ENCODE measurements at regions not wholly inside any gene's neighbourhood (a gene's known extent, or its start where the extent isn't known, plus 50 kb on each side); places are given as distances from the start of the nearest gene placed in this dataset.

DNA sequence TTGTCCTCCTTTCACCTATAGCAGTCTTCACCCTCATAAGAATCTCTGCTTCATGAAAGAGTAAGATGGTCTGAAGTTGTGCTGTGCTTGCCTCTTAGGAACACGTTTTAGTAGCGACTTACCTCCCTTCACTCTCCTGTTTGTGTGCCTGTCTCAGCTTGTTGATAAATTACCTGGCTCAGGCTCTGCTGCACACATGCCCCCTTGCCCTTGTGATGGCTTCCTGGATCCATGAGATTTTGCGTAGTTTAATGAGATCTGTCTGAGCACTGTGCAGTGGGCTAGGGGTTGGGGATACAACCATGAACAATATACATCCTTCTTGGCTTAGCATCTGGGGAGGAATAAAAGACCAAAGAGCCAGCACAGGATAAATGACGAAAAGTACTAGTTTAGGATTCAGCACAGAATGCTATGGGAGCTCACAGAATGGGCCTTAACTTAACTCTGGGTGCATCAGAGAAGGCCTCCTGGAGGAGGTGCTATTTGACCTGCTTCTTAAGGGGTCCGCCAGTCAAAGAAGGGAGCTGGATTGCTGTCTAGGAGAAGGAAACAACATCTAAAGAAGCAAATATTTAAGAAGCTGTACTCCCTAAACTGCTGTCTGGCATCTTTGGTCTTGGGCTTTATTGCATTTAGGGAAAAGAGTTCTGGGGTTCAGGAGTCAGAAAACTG is 175.7 kb upstream of the PLXNA2 start:
- DNase-seq (ENCODE audit: low read depth, low spot score) = no peak

DNA sequence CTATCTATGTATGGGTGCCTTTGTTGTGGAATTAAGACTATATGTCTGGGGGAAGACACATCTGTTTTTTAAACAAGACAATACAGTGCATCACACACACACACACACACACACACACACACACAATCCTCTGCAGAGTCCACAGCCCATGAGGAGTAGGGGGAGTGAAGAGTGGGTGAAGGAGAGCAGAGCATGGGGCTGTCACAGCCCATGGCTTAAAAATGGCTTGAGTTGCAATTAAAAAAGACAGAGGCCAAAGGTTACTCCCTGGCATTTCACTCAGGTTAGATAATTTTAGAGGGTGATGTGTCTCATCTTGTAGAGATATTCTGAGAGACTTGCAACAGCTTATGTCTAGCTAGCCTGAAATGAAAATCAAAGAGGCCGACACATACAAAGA is 176.5 kb upstream of the PLXNA2 start:
- DNase-seq (ENCODE audit: low read depth, low spot score) = no peak

DNA sequence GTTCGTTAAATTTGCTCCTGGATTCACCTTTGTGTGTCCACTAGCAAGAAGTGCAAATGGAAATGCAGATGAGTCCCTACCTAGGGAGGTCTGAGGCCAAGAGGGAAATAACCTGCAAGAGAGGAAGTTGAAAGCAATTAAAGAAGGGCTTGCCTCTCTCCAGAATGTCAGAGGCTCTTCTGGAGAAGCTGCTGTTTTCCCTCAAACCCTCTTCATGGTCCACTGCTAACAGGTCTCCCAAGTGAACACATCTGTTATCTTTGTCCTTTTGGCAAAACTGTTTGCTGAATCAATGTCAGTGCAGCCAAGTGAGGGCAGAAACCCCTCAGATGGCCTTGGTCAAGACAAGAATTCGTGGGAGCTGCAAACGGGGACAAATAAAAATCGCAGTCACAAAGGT is 177.3 kb upstream of the PLXNA2 start:
- DNase-seq (ENCODE audit: low read depth, low spot score) = no peak

DNA sequence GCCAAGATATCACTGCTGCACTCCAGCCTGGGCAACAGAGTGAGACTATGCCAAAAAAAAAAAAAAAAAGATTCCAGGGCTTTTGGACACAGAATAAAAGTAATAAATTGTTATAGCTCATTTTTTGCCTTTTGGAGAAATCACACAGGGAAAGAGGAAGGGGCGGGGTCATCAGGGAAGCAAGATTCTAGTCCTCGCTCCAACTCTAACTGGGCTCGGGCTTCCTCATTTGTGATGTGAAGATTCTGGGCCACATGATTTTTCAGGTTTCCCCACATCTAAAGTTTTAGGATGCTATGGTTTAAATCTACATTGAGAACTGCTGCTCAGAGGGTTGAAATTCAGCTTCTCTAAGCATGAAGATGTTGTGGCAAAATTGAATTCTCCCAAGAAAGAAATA is 179.3 kb upstream of the PLXNA2 start:
- DNase-seq (ENCODE audit: low read depth, low spot score) = no peak

DNA sequence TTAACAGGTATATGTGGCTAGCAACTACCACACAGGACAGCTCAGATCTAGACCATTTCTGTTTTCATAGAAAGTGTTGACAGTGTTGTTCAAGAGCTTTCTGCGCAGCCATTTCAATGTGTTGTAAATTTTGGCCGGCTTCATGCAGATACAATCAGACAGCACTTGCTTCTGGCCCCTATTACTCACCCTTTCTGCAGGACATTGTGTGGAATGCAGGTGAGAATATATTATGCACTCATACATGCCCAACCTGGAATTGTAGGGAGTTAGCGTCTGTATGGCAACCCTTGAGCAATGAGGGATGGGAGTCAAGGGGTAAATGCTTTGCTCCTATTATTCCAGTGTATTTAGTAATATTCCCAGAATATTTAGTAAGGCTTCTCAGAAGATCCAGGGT is 180.9 kb upstream of the PLXNA2 start:
- DNase-seq (ENCODE audit: low read depth, low spot score) = no peak

DNA sequence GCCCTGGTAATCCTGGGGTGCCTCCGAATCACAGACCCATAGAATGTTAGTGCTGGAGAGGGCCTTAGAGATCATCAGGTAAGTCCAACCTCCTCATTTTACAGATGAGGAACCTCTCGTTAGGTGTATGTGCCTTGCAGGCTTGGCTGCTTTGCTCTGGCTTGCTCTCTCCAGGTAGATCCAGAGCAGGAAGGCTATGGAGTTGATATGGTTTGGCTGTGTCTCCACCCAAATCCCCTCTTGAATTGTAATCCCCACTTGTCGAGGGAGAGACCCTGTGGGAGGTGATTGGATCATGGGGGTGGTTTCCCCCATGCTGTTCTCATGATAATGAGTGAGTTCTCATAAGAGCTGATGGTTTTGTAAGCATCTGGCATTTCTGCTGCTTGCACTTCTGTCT is 186.0 kb upstream of the PLXNA2 start:
- no peak for DNase-seq (ENCODE audit: low read depth, low spot score)

DNA sequence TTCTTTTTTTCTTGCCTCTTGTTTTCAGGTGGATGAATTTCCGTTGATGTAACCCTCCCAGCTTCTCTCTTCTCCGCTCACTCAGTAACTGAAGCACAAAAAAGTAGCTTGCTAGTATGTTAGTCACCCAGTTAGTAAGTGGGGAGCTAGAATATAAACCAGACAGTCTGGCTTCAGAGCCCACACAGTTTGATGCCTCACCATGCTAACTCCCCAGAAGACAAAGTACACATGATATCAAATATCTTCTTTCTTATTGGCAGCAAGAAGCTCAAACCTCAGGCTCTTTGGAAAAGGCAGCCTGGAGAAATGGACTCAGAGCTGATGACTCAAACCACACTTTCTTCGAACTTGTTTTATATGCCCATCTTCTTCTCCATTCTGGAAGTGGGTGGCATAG is 187.5 kb upstream of the PLXNA2 start:
- DNase-seq (ENCODE audit: low read depth, low spot score) = no peak

DNA sequence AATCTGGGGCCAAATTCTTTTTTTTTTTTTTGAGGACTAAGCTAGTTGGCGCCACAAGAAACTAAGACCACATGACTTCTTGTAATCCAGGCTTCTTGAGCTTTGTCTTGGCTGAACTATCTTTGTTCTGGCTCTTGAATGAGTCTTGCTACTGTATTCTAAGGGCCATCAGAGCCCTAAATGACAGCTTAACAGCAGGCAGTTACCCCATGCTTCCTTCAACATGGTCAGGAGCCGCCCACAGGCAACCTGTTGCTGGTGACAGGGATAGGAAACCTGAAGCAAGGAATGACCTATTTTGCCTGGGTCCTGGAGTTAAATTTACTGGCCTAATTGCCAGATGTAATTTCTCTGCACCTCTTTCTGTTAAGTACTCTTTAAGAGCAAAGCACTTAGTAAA is 188.2 kb upstream of the PLXNA2 start:
- DNase-seq (ENCODE audit: low read depth, low spot score) = no peak

DNA sequence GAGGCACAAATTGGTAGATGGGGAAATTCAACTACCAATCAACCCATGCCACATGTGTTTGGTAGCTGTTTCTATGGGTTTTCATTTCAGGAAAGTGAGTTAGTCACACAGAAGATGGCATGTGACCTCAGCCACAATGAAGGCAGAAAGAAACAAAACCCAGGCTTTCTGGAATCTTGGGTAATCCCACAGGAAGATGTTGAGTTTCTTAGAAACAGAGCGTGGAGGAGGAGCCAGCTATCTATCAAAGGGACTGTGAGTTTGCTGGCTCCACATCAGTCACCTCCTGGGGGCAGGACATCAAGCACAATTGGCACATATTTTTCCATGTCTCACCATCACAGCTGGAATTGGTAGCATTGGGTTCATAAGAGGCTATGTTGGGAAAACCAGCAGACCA is 188.9 kb upstream of the PLXNA2 start:
- no peak for DNase-seq (ENCODE audit: low read depth, low spot score)

DNA sequence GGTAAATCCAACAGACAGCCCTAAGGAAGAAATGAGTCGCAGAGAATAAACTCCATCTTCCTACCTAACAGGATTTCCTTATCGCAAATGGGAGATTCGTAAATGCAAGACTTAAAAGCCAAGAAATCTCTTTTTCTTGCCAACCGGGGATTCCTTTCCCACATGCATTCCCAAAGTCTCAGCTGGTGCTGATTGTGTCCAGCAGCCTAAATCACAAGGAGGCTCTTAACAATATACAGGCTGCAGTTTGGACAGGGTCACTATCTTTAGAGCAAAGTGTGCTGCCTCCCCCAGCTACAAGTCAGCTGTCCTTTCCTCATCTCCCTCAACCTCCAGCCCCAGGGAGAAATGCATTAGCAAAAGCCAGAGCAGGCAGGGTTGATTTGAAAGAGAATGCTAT is 189.8 kb upstream of the PLXNA2 start:
- no peak for DNase-seq (ENCODE audit: low read depth, low spot score)

DNA sequence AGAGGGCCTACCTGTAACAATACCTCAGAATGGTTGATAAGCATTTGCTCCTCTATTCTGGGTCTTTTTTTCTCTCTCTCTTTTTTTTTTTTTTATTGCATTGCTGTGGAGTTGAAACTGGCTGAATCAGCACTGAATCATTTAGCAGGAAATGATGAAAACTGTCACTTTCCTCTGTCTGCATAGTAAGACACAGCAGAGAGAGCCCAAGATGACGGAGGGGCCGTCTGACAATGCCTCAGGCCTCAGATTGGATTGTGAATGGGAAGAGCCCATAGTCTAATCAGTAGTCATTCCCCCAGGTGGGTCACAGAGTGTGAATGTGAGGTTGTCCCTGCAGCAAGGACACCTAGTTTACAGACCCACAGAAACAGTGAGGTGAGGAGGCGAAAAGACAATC is 193.2 kb upstream of the PLXNA2 start:
- no peak for DNase-seq (ENCODE audit: low read depth, low spot score)

DNA sequence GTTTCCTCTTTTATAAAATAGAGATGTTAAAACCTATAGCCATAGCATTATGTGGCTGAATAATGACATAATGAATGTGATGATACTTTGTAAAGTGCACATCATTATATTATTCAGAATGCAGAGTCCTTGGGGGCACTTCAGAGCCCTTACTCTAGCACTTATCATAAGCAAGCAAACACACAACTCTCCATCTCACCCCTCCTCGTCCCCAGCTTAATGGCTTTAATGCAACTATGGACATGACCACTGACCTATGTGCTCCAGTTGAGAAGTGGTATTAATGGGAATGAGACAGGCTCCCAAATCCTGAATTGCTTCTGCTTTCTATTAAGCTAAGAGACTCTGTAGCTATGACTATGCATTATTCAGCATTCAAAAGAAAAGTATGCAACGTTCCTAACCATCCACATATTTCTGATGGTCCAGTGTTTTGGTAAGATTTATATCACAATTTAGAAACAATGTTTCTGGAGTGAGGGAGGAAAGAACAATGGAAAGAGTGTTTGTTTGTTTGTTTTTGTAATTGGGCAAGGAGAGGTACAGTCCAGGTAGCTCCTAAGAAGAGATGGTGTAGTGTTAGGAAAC is 194.0 kb upstream of the PLXNA2 start:
- DNase-seq (ENCODE audit: low read depth, low spot score) = no peak

DNA sequence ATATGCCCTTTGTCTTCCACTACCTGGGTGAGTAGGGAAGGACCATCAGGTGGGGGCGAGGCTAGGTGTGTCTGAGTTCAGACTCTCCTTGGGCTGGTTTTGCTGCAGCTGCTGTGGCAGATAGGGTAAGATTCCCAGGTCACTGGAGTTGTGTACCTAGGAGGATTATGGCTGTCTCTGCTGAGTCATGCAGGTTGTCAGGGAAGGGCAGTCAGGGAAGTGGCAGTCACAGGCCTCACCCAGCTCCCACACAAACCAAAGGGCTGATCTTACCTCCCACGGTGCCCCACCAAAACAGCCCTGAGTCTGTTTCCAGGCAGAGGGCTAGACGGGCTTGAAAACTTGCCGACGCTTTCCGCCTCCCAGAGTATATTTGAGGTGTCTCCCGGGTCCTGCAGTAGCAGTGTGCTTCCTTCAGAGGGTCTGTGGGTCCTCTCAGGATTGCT is 201.6 kb upstream of the PLXNA2 start:
- DNase-seq (ENCODE audit: low read depth, low spot score) = no peak

DNA sequence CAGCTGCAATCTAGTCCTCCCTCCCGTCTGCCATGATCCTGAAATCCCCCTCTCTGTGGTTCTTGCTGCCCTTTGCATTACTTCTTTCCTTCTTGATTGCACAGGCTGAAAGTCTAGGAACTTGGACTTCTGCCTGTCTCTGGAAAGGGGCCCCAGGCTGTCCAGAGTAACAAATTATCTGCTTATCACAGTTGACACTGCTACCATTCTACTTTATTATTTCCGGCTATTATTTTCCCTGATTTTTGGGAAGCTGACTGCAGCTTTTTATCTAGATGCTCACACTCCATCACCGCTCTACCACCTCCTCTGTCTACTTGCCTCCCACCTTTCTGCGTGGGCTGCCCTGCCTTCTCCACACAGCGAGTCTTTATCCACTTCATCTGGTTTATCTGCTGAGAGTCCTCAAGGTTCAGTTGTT is 202.1 kb upstream of the PLXNA2 start:
- DNase-seq (ENCODE audit: low read depth, low spot score) = no peak

DNA sequence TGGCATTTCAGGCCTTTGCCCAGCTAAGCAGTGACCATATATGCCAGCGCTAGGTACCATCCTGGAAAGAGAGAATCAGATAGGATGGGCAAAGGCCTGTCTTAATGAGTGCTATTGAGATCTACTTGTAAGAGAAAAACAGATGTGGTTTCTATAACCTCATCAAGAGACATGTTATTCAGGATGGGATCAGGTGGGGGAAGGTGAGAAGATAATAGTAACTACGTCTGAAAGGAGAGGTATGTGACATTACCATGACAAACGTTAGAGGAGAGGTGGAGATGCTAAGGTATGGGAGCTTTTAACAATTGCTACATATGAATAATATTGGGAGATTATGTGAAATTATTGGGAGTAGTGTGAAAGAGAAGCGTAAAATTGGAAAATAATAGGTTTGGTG is 204.2 kb upstream of the PLXNA2 start:
- no peak for DNase-seq (ENCODE audit: low read depth, low spot score)

DNA sequence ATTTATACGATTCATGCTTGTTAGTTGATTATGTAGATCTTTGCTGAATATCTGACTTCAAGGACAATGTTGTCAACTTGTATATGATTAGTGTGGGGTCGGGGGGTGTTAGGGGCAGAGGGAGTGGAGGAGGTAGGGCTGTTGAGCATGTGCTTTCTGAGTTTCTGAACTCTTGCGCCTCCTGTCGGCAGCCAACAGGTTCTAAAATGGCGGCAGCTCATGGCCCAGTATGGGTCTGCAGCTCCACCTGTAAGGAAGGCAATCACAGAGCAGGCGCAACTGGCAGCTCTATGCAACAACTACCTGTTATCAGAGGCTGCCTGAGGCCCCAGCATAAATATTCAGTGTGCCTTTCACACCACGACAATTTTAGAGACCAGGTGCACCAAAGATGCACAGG is 205.8 kb upstream of the PLXNA2 start:
- DNase-seq (ENCODE audit: low read depth, low spot score) = no peak

DNA sequence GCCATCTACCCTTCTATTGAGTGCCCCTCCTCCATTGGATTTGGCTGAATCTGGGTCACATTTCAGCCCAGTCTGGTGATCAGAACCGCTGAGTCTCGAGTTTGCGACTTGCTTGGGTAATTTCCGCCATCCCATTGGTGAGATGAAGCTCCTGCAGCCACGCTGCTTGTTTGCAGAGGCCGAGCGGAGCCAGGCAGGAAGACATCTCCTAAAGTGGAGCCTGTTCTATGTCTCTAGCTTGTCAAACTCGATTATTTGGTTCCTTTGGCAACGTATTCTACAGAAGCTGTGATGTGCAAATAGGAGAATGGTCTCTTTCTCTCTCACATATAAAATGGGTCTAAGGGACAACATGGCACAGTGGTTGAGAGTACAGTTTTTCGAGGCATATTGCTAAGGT is 206.8 kb upstream of the PLXNA2 start:
- DNase-seq (ENCODE audit: low read depth, low spot score) = no peak

DNA sequence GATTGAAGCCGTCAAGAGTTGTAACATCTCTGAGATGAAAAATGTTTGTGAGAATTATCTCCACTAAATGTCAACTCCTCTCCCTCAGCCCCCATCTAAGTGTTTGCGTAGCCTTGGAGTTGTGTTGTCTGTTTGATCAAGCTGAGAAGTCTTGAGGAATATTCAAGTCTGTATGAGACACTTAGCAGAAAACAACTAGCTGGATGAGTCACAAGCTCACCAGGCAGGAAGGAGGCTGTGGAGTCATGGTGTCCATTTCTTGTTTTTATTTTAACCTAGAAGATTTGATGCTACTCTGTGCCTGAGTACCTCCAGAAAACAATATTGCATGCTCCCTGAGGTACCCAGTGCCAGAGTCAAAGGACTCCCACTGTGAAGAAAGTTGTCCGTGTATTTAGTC is 211.6 kb upstream of the PLXNA2 start:
- DNase-seq (ENCODE audit: low read depth, low spot score) = no peak

DNA sequence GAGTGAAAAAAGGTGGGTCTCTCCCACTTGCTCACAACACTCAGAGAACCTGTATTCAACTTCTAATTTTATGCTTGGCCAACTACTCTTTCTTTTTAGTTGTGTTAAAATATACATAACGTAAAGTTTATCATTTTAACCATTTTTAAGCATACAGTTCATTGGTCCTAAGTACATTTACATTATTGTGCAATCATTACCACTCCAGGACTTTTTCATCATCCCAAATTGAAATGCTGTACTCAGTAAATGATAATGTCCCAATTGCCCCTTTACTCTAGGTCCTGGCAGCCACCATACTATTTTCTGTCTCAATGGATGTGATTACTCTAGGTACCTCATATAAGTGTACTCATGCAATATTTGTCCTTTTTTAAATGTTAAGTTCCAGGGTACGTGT is 212.3 kb upstream of the PLXNA2 start:
- no peak for DNase-seq (ENCODE audit: low read depth, low spot score)

DNA sequence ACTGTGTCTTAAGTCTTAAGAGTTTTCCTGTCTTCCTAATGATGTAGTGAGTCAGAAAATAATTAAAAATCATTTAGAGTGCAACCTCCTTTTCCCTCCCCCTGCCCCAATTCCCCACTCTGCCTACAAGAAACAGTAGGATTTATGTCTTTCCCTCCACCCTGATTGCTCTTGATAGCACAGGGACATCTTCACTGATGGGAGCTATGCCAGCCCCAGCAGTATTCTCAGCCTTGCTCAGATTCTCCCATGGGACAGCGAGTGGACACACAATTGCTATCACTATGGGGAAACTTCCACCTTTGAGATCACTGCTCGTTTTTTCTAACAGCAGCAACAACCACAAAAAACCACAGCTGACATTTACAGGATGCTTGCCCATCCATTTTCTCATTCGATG is 216.6 kb upstream of the PLXNA2 start:
- no peak for DNase-seq (ENCODE audit: low read depth, low spot score)

DNA sequence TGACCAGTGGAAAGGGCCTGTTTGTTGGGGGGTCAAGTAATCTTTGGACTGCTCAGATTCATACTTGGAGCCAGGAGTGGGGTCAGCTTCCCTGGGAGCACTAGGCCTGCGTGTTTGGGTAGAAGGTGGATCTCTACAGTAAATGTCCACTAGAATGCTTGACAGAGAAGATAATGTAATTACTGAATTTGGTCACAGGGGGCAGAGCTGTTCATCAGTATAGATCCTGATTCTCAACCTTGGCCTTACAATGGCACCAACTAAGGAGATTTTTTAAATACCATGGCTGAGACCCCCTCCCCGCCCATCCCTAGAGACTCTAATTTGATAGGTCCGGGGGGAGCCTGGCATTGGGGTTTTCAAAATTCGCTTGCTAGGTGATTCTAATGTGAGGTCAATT is 217.5 kb upstream of the PLXNA2 start:
- DNase-seq (ENCODE audit: low read depth, low spot score) = no peak

DNA sequence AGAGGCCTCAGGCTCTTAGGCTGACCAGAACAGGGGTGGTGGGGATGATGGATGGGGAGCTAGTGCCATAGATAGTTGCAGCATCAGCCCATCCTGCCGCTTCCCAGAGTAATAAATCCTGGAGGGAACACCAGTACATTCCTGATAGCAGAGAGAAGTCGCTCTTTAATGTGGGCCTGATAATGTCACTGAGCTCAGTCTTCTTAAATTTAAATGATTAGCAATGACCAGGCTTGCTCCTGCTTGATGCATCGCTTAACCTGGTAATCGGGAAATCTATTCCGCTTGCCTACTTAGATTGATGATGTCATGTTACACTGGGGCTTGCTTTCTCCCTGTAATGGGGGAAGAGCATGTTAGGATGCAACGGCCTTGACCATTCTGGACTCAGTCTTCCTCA is 218.6 kb upstream of the PLXNA2 start:
- DNase-seq (ENCODE audit: low read depth, low spot score) = no peak

DNA sequence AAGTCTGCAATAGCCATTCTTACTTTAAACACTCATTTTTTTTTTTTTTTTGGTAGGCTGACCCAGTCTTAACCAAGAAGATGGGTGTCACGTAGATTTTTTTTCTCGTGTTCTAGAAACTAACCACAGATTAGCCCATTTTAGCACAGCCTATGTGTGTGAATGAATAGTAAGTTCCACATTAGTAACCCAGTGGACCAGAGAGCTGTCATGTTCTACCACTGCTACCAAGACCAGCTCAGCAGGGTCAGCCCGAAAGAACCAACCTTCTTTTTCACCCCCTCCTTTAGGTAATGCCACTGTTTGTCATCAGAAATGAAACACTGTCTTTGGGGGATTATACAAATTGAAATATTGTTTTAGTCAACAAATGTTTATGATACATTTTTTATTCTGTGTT is 221.1 kb upstream of the PLXNA2 start:
- DNase-seq (ENCODE audit: low read depth, low spot score) = no peak

Measured in pulmonary artery endothelial cell (primary cell).